Neural progenitor cell (in vitro differentiated cells): ENCODE measurements at regions not wholly inside any gene's neighbourhood (a gene's known extent, or its start where the extent isn't known, plus 50 kb on each side); places are given as distances from the start of the nearest gene placed in this dataset.
A peak's percentile ranks its signal among the peaks of the same experiment; 100 is the strongest.

Source experiments
- DNase-seq: peaks from one replicate; pipeline ENCODE4 v3.0.0-alpha.2; 2016; ENCODE audit warnings: low spot score
- H2AFZ ChIP-seq: fragments of 200-600 bp; sonication (generic); replicated peaks from 2 replicates; pipeline ENCODE4 v1.6.1; 2016; ENCODE audit warnings: antibody characterized with exemption
- H3F3A ChIP-seq: fragments of 200-600 bp; sonication (generic); 2 replicates; pipeline ENCODE4 v1.6.1; 2016; ENCODE audit warnings: antibody characterized with exemption, low read depth
- H3K27ac ChIP-seq: fragments of 200-600 bp; sonication (generic); 2 replicates; pipeline ENCODE4 v1.5.1; 2016; ENCODE audit warnings: mild to moderate bottlenecking
- H3K27me3 ChIP-seq: fragments of 200-600 bp; sonication (generic); 2 replicates; pipeline ENCODE4 v1.6.1; 2016; ENCODE audit warnings: mild to moderate bottlenecking, moderate library complexity
- H3K36me3 ChIP-seq: fragments of 200-600 bp; sonication (generic); 2 replicates; pipeline ENCODE4 v1.5.1; 2016
- H3K4me1 ChIP-seq: fragments of 200-600 bp; sonication (generic); 2 replicates; pipeline ENCODE4 v1.6.1; 2016; ENCODE audit warnings: mixed run types
- H3K4me2 ChIP-seq: fragments of 200-600 bp; sonication (generic); 2 replicates; pipeline ENCODE4 v1.6.1; 2016
- H3K4me3 ChIP-seq: fragments of 200-600 bp; sonication (generic); 2 replicates; pipeline ENCODE4 v1.5.1; 2016
- H3K79me2 ChIP-seq: fragments of 200-600 bp; sonication (generic); 2 replicates; pipeline ENCODE4 v1.6.1; 2016; ENCODE audit warnings: low read depth
- H3K9ac ChIP-seq: fragments of 200-600 bp; sonication (generic); 2 replicates; pipeline ENCODE4 v1.6.1; 2016
- H3K9me3 ChIP-seq: fragments of 200-600 bp; sonication (generic); 2 replicates; pipeline ENCODE4 v1.5.1; 2016; ENCODE audit warnings: low read depth
- H4K20me1 ChIP-seq: fragments of 200-600 bp; sonication (generic); 2 replicates; pipeline ENCODE4 v1.6.1; 2016; ENCODE audit warnings: low read depth
- H3K27ac Mint-ChIP-seq: 3 replicates; pipeline ENCODE4 v1.8.0; 2021; ENCODE audit warnings: mixed read lengths
- H3K27me3 Mint-ChIP-seq: 2 replicates; pipeline ENCODE4 v1.8.0; 2022; ENCODE audit warnings: low read depth, mild to moderate bottlenecking, inconsistent platforms, moderate library complexity, mixed read lengths; ENCODE audit not compliant: insufficient read depth
- H3K36me3 Mint-ChIP-seq: 3 replicates; pipeline ENCODE4 v1.8.0; 2021; ENCODE audit warnings: mixed read lengths
- H3K4me1 Mint-ChIP-seq: 3 replicates; pipeline ENCODE4 v1.8.0; 2021; ENCODE audit warnings: mixed read lengths
- H3K4me3 Mint-ChIP-seq: 3 replicates; pipeline ENCODE4 v1.8.0; 2021; ENCODE audit warnings: mild to moderate bottlenecking, moderate library complexity, mixed read lengths
- H3K9me3 Mint-ChIP-seq: 3 replicates; pipeline ENCODE4 v1.8.0; 2020; ENCODE audit warnings: mixed read lengths
- EZH2 ChIP-seq: fragments of 200-600 bp; sonication (generic); IDR thresholded peaks from 2 replicates; pipeline ENCODE4 v1.6.1; 2017; ENCODE audit warnings: antibody characterized with exemption, mild to moderate bottlenecking, moderate library complexity
- EZH2phosphoT487 ChIP-seq: fragments of 200-600 bp; sonication (generic); IDR thresholded peaks from 2 replicates; pipeline ENCODE4 v1.6.1; 2017; ENCODE audit warnings: antibody characterized with exemption
- TF ChIP-seq, protein P1 (sequence below): fragments of 200-600 bp; sonication (generic); IDR thresholded peaks from 2 replicates; pipeline ENCODE4 v1.5.1; 2017; ENCODE audit warnings: antibody characterized with exemption, mild to moderate bottlenecking

DNA sequence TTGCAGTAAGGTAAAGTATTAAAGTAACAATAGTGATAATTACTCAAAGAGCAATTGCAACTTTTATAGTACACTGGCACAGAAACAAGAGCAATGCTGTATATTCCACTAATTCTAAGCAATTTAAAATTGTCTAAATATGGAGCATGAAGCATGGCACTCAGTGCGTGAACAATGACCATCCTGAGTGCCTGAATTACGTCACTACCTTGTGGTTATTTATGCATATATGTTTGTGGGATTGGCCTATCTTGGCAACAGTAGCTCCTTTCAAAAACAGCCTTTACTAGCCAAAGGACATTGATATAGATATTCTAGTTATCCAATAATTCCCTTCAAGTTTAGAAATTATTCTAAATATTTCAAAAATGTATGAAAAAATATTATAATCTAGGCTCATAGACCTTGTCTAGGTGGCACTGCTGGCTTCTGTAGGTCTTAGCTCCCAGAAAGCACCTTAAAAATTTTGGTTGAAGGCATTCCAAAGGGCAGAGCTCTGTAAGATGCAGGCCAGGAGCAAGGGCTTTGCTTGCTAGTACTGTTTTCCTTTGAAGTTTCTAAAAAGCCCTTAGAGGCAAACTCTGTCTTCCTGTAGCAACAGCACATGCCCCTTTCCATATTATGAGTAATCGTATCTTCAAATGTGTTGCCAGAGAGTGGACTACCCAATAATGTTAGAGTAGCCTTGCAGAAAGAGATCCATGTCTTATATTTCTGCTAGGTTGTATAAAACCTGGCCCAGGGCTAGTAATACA is 719.3 kb downstream of the NR2F1-AS1 start:
- Histone ChIP-seq H4K20me1 (no peaks in the 10 kb centered on the region), H3K79me2 (no peaks in the 10 kb centered on the region), H3K4me3 (no peak overlapping the region), H3K27me3 (no peaks in the 10 kb centered on the region), H3K4me1 (no peaks in the 10 kb centered on the region), H2AFZ (peak overlapping the region; percentile 78), H3K27ac (no peak overlapping the region), H3K9me3 (no peaks in the 10 kb centered on the region), H3K9ac (no peak overlapping the region), H3K4me2 (no peak overlapping the region), H3F3A (no peaks in the 10 kb centered on the region), H3K36me3 (no peaks in the 10 kb centered on the region)
- Mint-ChIP-seq H3K27ac (no peak overlapping the region), H3K36me3 (no peaks in the 10 kb centered on the region), H3K4me1 (no peaks in the 10 kb centered on the region), H3K27me3 (peaks cover 2% of the 10 kb centered on the region), H3K4me3 (no peak overlapping the region), H3K9me3 (peaks cover 8% of the 10 kb centered on the region)
- DNase-seq = no peak
- TF ChIP-seq EZH2phosphoT487 = no peak
- no peak for TF ChIP-seq EZH2
- TF ChIP-seq, protein P1, sequence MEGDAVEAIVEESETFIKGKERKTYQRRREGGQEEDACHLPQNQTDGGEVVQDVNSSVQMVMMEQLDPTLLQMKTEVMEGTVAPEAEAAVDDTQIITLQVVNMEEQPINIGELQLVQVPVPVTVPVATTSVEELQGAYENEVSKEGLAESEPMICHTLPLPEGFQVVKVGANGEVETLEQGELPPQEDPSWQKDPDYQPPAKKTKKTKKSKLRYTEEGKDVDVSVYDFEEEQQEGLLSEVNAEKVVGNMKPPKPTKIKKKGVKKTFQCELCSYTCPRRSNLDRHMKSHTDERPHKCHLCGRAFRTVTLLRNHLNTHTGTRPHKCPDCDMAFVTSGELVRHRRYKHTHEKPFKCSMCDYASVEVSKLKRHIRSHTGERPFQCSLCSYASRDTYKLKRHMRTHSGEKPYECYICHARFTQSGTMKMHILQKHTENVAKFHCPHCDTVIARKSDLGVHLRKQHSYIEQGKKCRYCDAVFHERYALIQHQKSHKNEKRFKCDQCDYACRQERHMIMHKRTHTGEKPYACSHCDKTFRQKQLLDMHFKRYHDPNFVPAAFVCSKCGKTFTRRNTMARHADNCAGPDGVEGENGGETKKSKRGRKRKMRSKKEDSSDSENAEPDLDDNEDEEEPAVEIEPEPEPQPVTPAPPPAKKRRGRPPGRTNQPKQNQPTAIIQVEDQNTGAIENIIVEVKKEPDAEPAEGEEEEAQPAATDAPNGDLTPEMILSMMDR = no peak

DNA sequence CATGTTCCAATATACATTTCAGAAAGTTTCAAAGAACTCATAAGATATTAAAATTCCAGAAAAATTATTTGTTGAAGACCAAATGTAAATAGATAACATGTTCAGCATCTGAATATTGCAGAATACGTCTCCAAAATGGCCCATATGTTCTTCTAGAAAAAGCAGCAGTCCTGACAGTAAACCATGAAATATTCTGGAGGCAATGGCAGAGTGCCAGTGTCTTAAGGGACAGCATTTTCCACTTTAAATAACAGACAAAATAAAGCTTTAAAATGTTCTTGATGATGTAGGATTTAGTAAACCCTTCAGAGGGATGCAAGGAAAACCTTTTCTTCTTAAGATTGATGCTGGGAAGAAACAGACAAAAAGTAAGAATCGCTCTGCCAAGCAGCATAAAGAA is 721.0 kb downstream of the NR2F1-AS1 start:
- H3K36me3 Mint-ChIP-seq = no peaks in the 10 kb centered on the region
- no peak overlapping the region for H3K4me3 Mint-ChIP-seq

DNA sequence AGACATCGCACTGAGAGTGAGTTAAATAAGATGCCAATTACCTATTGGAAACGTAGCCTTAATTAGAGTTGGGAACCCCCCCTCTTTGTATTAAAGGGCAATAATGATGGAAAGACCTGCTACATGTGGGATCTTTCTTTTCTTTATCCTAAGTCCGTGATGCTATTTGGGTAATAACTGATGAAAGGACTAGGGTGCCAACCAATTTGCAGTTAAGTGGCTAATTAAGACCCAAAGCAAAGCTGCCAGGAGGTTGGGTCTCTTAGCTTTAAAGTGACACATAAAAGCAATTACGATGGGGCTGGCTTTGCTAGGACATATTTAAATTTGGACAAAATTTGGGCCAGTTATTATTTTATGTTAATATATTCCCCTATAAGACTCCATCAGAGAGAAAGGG is 728.8 kb downstream of the NR2F1-AS1 start:
- Mint-ChIP-seq H3K27ac (no peak overlapping the region), H3K27me3 (no peaks in the 10 kb centered on the region), H3K4me1 (peaks cover 9% of the 10 kb centered on the region), H3K9me3 (no peaks in the 10 kb centered on the region), H3K4me3 (no peak overlapping the region), H3K36me3 (no peaks in the 10 kb centered on the region)
- Histone ChIP-seq H3K9ac (no peak overlapping the region), H2AFZ (no peak overlapping the region), H3F3A (no peaks in the 10 kb centered on the region), H4K20me1 (no peaks in the 10 kb centered on the region), H3K36me3 (no peaks in the 10 kb centered on the region), H3K27me3 (no peaks in the 10 kb centered on the region), H3K9me3 (no peaks in the 10 kb centered on the region), H3K4me2 (no peak overlapping the region), H3K4me3 (no peak overlapping the region), H3K79me2 (no peaks in the 10 kb centered on the region), H3K27ac (no peak overlapping the region), H3K4me1 (peaks cover 10% of the 10 kb centered on the region)
- TF ChIP-seq EZH2phosphoT487 (no peak), EZH2 (no peak)
- TF ChIP-seq, protein P1 = no peak
- DNase-seq = peak; percentile 10

More for the DNA sequence above, 721.0 kb downstream of the NR2F1-AS1 start:
- H3K4me1 ChIP-seq = no peaks in the 10 kb centered on the region
- H3K9ac ChIP-seq = no peak overlapping the region
- peaks cover 2% of the 10 kb centered on the region for H3K9me3 Mint-ChIP-seq
- TF ChIP-seq, protein P1 = no peak
- TF ChIP-seq EZH2phosphoT487 = no peak
- no peak for TF ChIP-seq EZH2
- no peak overlapping the region for H3K4me3 ChIP-seq
- H3K4me1 Mint-ChIP-seq = no peaks in the 10 kb centered on the region
- H3K27me3 Mint-ChIP-seq = peaks cover 2% of the 10 kb centered on the region
- H3K27ac ChIP-seq = no peak overlapping the region
- no peak overlapping the region for H3K27ac Mint-ChIP-seq
- H3K4me2 ChIP-seq = no peak overlapping the region
- H3K9me3 ChIP-seq = no peaks in the 10 kb centered on the region
- H3K79me2 ChIP-seq = no peaks in the 10 kb centered on the region
- no peaks in the 10 kb centered on the region for H3F3A ChIP-seq
- no peak for DNase-seq
- H3K36me3 ChIP-seq = no peaks in the 10 kb centered on the region
- H3K27me3 ChIP-seq = no peaks in the 10 kb centered on the region
- no peaks in the 10 kb centered on the region for H4K20me1 ChIP-seq
- peak overlapping the region; percentile 61 for H2AFZ ChIP-seq
